WERI-Rb-1 (cell line): ENCODE measurements at regions not wholly inside any gene's neighbourhood (a gene's known extent, or its start where the extent isn't known, plus 50 kb on each side); places are given as distances from the start of the nearest gene placed in this dataset.
A peak's percentile ranks its signal among the peaks of the same experiment; 100 is the strongest.

Source experiments
- DNase-seq: peaks from one replicate; pipeline ENCODE4 v3.0.0-alpha.2; 2020
- H3K27ac ChIP-seq: fragments of 250-450 bp; sonication (Bioruptor Pico); 2 replicates; pipeline ENCODE4 v1.5.1; 2020; ENCODE audit warnings: mild to moderate bottlenecking, moderate library complexity
- H3K27me3 ChIP-seq: fragments of 250-450 bp; sonication (Bioruptor Pico); 2 replicates; pipeline ENCODE4 v1.5.1; 2021; ENCODE audit warnings: mild to moderate bottlenecking, low read depth, moderate library complexity; ENCODE audit not compliant: insufficient read depth, severe bottlenecking
- H3K36me3 ChIP-seq: fragments of 250-450 bp; sonication (Bioruptor Pico); 2 replicates; pipeline ENCODE4 v1.5.1; 2020; ENCODE audit warnings: mild to moderate bottlenecking, moderate library complexity
- H3K4me3 ChIP-seq: 2 replicates; pipeline ENCODE4 v1.5.1; 2011; ENCODE audit warnings: low read depth, mild to moderate bottlenecking, control low read depth, low read length
- H3K9me3 ChIP-seq: fragments of 250-450 bp; sonication (Bioruptor Pico); 2 replicates; pipeline ENCODE4 v1.5.1; 2021; ENCODE audit warnings: mild to moderate bottlenecking, moderate library complexity; ENCODE audit not compliant: severe bottlenecking
- CTCF ChIP-seq: IDR thresholded peaks from 2 replicates; pipeline ENCODE4 v1.5.1; 2011; ENCODE audit warnings: low read depth, mild to moderate bottlenecking, control low read depth, inconsistent platforms, low read length

DNA sequence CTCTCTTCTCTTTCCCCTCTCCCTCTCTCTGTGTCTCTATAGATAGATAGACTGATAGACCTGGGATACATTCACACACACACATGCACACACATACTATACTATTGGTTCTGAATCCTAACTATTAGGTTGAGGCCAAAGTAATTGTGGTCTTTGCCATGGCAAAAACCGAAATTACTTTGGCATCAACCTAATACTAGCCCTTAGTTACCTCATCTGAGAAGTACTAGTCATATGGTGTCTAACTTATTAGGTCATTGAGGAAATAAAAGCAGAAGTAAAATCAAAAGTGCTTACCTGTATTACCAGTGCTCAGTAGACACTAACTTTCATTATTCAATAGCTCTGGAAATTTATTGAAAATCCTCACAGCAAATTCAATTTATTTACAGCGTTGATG, 451.5 kb downstream of the EPHA4 start:
- Histone ChIP-seq H3K4me3 (no peak overlapping the region), H3K36me3 (no peaks in the 10 kb centered on the region), H3K27me3 (no peaks in the 10 kb centered on the region), H3K9me3 (peaks cover 2% of the 10 kb centered on the region), H3K27ac (no peak overlapping the region)
- no peak for DNase-seq
- TF ChIP-seq CTCF: no peak

DNA sequence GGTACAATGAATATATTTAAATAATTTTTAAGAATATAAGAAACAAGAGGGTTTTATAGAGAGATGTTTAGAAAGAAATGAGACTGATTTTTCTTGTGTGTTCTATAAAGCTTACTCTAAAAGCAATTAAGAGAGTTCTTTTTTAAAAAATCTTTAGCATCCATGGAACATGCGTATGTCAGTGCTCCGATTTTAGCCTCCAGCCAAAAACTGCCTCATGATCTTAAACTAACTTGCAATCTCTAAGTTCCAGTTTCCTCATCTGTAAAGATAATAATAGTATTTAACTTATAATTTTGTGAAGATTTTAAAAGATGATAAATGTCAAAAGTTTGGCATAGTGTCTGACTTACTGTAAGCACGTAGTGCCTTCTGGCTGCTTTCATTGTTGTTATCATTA, 448.7 kb downstream of the EPHA4 start:
- peaks cover 11% of the 10 kb centered on the region for H3K9me3 ChIP-seq
- H3K4me3 ChIP-seq: no peak overlapping the region
- no peaks in the 10 kb centered on the region for H3K36me3 ChIP-seq
- no peak for TF ChIP-seq CTCF
- DNase-seq: no peak
- no peak overlapping the region for H3K27ac ChIP-seq
- no peaks in the 10 kb centered on the region for H3K27me3 ChIP-seq

GRCh38 chr2:221124532-221125240, 447.4 kb downstream of the EPHA4 start:
- Histone ChIP-seq H3K4me3 (no peak overlapping the region), H3K27ac (no peak overlapping the region), H3K36me3 (no peaks in the 10 kb centered on the region), H3K27me3 (no peaks in the 10 kb centered on the region), H3K9me3 (peaks cover 13% of the 10 kb centered on the region)
- TF ChIP-seq CTCF: no peak
- no peak for DNase-seq

GRCh38 chr2:221125691-221126090, 446.4 kb downstream of the EPHA4 start:
- no peak for TF ChIP-seq CTCF
- no peak for DNase-seq
- H3K9me3 ChIP-seq: peaks cover 13% of the 10 kb centered on the region
- H3K36me3 ChIP-seq: no peaks in the 10 kb centered on the region
- H3K27me3 ChIP-seq: no peaks in the 10 kb centered on the region
- H3K27ac ChIP-seq: no peak overlapping the region
- no peak overlapping the region for H3K4me3 ChIP-seq

GRCh38 chr2:221129657-221130056, 442.4 kb downstream of the EPHA4 start:
- peak; percentile 10 for DNase-seq

More at GRCh38 chr2:221129657-221130056, 442.4 kb downstream of the EPHA4 start:
- Histone ChIP-seq H3K4me3 (no peak overlapping the region), H3K36me3 (no peaks in the 10 kb centered on the region), H3K27ac (no peak overlapping the region), H3K27me3 (no peaks in the 10 kb centered on the region), H3K9me3 (peaks cover 13% of the 10 kb centered on the region)
- TF ChIP-seq CTCF: no peak
